Endothelial cell of umbilical vein (primary cell): ENCODE measurements at regions not wholly inside any gene's neighbourhood (a gene's known extent, or its start where the extent isn't known, plus 50 kb on each side); places are given as distances from the start of the nearest gene placed in this dataset.

ENCODE experiments used
- BruUV-seq: library from RNA; stranded (reverse); fragments of 400-500 nt; replicated peaks from 2 replicates; lab custom pipeline; 2021; lab: Mats Ljungman, UMichigan
- CTCF ChIA-PET: fragments of 300-600, 350-600 bp; sonication (Branson Sonifier 250); formaldehyde crosslinking; loops from one replicate; lab custom pipeline; 2021; ENCODE audit warnings: antibody characterized with exemption, inconsistent platforms; lab: Charles Lee
- POLR2A ChIA-PET: fragments of 300-600, 350-600 bp; sonication (Branson Sonifier 250); formaldehyde crosslinking; loops from one replicate; lab custom pipeline; 2021; ENCODE audit warnings: antibody characterized with exemption, inconsistent platforms; lab: Charles Lee
- DNase-seq: peaks from one replicate; pipeline ENCODE4 v3.0.0-alpha.2; 2011; ENCODE audit warnings: low read depth, low spot score
- FAIRE-seq: peaks from 2 replicates; lab custom pipeline; 2011; peaks lifted over from hg19 to GRCh38; lab: Jason Lieb, UNC
- H2AFZ ChIP-seq: 2 replicates; pipeline ENCODE4 v1.6.0; 2012; ENCODE audit warnings: low read depth, low read length, control low read depth, inconsistent platforms
- H3K27ac ChIP-seq: 2 replicates; pipeline ENCODE4 v1.5.1; 2011; ENCODE audit warnings: low read depth, mild to moderate bottlenecking, control low read depth, low read length, moderate library complexity; ENCODE audit not compliant: insufficient read depth
- H3K27me3 ChIP-seq, 2 experiments: 2 replicates each; pipeline versions ENCODE4 v1.6.0 to v1.6.1; 2011; ENCODE audit warnings: low read length in 2 of 2, mixed read lengths in 1 of 2; ENCODE audit not compliant: control insufficient read depth in 2 of 2, insufficient read depth in 2 of 2
- H3K36me3 ChIP-seq, 2 experiments: 2 replicates in 1 of 2; 3 replicates in 1 of 2; pipeline ENCODE4 v1.5.1; 2011; ENCODE audit warnings: low read length in 2 of 2, mild to moderate bottlenecking in 1 of 2, moderate library complexity in 1 of 2; ENCODE audit not compliant: control insufficient read depth in 2 of 2, insufficient read depth in 2 of 2; ENCODE audit errors: extremely low read depth in 1 of 2
- H3K4me1 ChIP-seq: 3 replicates; pipeline ENCODE4 v1.5.1; 2011; ENCODE audit warnings: mild to moderate bottlenecking, low read length; ENCODE audit not compliant: control insufficient read depth, insufficient read depth; ENCODE audit errors: extremely low read depth
- H3K4me2 ChIP-seq: 2 replicates; pipeline ENCODE4 v1.6.1; 2011; ENCODE audit warnings: low read length, control low read depth, mixed read lengths; ENCODE audit not compliant: insufficient read depth
- H3K4me3 ChIP-seq, 3 experiments: fragments of 200-600 bp in 1 of 3; sonication (generic), shearing (Covaris generic) in 1 of 3; replicated peaks in 1 of 3; 2 replicates each; pipeline ENCODE4 v1.5.1; 2011 to 2016; ENCODE audit warnings: control low read depth in 3 of 3, low read length in 3 of 3, mild to moderate bottlenecking in 2 of 3, inconsistent platforms in 1 of 3, low read depth in 1 of 3, moderate library complexity in 1 of 3; ENCODE audit not compliant: insufficient read depth in 1 of 3
- H3K79me2 ChIP-seq: 2 replicates; pipeline ENCODE4 v1.6.0; 2012; ENCODE audit warnings: low read length, inconsistent platforms; ENCODE audit not compliant: control insufficient read depth, insufficient read depth
- H3K9ac ChIP-seq: replicated peaks from 2 replicates; pipeline ENCODE3; 2011; ENCODE audit warnings: low read length, control low read depth; ENCODE audit not compliant: insufficient read depth; ENCODE audit errors: extremely low read depth
- H3K9me1 ChIP-seq: replicated peaks from 3 replicates; pipeline ENCODE4 v1.6.0; 2011; ENCODE audit warnings: mild to moderate bottlenecking, low read length; ENCODE audit not compliant: control insufficient read depth, insufficient read depth; ENCODE audit errors: extremely low read depth
- H3K9me3 ChIP-seq: replicated peaks from 2 replicates; pipeline ENCODE4 v1.5.1; 2012; ENCODE audit warnings: low read length, inconsistent platforms; ENCODE audit not compliant: control insufficient read depth, insufficient read depth
- H4K20me1 ChIP-seq: replicated peaks from 2 replicates; pipeline ENCODE3; 2011; ENCODE audit warnings: mild to moderate bottlenecking, low read length; ENCODE audit not compliant: control insufficient read depth, insufficient read depth; ENCODE audit errors: extremely low read depth
- EZH2 ChIP-seq: IDR thresholded peaks from 2 replicates; pipeline ENCODE4 v1.6.1; 2012; ENCODE audit warnings: borderline replicate concordance, low read depth, mild to moderate bottlenecking, moderate library complexity, low read length, inconsistent platforms; ENCODE audit not compliant: severe bottlenecking
- FOS ChIP-seq: IDR thresholded peaks from 2 replicates; pipeline ENCODE4 v1.6.1; 2011; ENCODE audit warnings: mild to moderate bottlenecking, low read length, moderate library complexity, borderline replicate concordance; ENCODE audit not compliant: insufficient read depth
- GATA2 ChIP-seq: IDR thresholded peaks from 2 replicates; pipeline ENCODE4 v1.7.0; 2011; ENCODE audit warnings: low read depth, mild to moderate bottlenecking, moderate library complexity, mixed read lengths, low read length; ENCODE audit not compliant: insufficient read length, insufficient read depth
- JUN ChIP-seq: IDR thresholded peaks from 2 replicates; pipeline ENCODE4 v1.6.1; 2011; ENCODE audit warnings: borderline replicate concordance, low read depth; ENCODE audit not compliant: insufficient read length, insufficient read depth
- MAX ChIP-seq: IDR thresholded peaks from 2 replicates; pipeline ENCODE4 v1.6.1; 2011; ENCODE audit not compliant: insufficient read depth, insufficient read length
- MYC ChIP-seq: IDR thresholded peaks from one replicate; pipeline ENCODE4 v1.6.1; 2011; ENCODE audit warnings: mild to moderate bottlenecking, low read depth, low read length
- POLR2A ChIP-seq: IDR thresholded peaks from 2 replicates; pipeline ENCODE4 v1.6.1; 2012; ENCODE audit warnings: low read depth, mild to moderate bottlenecking, control low read depth, low read length
- POLR2AphosphoS5 ChIP-seq: IDR thresholded peaks from 2 replicates; pipeline ENCODE4 v1.6.1; 2012; ENCODE audit warnings: low read depth, mild to moderate bottlenecking, control low read depth, low read length, moderate library complexity; ENCODE audit not compliant: insufficient read depth
- dilution Hi-C: fragments of 300-500 bp; cut with MboI; formaldehyde crosslinking; loops from one replicate; pipeline ENCODE4 v1.15.0; 2019; ENCODE audit warnings: low sequenced_read_pairs; ENCODE audit not compliant: extremely low pct_ligation_motif_present
- intact Hi-C: fragments of 100-400 bp; cut with micrococcal nuclease; formaldehyde crosslinking; loops from one replicate; pipeline ENCODE4 v1.10.0; 2022
- TF ChIP-seq, protein P1 (sequence below), 2 donors: IDR thresholded peaks; 1 replicate in 1 of 2; 2 replicates in 1 of 2; pipeline ENCODE4 v1.5.1; 2011; ENCODE audit warnings: low read length in 2 of 2, mild to moderate bottlenecking in 2 of 2, moderate library complexity in 2 of 2, control low read depth in 1 of 2, inconsistent platforms in 1 of 2, low read depth in 1 of 2; ENCODE audit not compliant: insufficient read depth in 1 of 2; ENCODE audit errors: extremely low read depth in 1 of 2

DNA sequence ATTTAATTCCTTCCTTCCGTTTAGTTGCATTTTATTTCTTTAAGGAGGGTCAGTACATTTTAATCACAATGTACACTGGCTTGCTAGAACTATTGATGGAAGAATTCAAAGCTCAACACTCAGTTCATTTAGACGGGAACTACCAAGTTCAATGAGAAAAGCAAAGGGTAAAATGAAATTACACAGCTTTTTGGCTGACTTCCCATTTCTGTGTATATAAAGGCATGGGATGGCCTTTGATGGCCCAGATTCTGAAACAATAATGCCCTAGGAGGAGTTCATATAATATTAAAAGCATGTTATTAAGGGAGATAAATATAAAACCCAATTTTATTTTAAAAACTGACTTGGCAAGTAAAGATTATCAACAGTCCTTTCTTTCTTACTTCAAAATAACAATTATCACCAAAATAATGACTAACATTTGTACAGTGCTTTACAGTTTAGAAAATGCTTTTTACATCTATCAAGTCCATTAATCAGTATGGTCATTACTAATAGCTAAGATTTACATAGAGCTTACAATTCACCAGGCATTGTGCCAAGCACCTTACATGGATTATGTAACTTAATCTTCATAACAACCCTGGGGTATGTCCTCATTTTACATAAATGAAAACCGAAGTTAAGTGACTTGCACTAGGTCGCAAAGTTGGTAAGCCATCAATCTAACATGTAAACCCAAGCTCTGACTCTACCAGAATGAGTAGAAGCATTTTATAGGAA is 402.4 kb downstream of the OMA1 start:
- intact Hi-C loops: no loop called here
- H3K27ac ChIP-seq: no peak overlapping the region
- no peaks in the 10 kb centered on the region for H3K36me3 ChIP-seq
- FAIRE-seq (no peak), DNase-seq (no peak)
- TF ChIP-seq FOS: no peak
- TF ChIP-seq MAX: no peak
- TF ChIP-seq GATA2: no peak
- TF ChIP-seq, protein P1, sequence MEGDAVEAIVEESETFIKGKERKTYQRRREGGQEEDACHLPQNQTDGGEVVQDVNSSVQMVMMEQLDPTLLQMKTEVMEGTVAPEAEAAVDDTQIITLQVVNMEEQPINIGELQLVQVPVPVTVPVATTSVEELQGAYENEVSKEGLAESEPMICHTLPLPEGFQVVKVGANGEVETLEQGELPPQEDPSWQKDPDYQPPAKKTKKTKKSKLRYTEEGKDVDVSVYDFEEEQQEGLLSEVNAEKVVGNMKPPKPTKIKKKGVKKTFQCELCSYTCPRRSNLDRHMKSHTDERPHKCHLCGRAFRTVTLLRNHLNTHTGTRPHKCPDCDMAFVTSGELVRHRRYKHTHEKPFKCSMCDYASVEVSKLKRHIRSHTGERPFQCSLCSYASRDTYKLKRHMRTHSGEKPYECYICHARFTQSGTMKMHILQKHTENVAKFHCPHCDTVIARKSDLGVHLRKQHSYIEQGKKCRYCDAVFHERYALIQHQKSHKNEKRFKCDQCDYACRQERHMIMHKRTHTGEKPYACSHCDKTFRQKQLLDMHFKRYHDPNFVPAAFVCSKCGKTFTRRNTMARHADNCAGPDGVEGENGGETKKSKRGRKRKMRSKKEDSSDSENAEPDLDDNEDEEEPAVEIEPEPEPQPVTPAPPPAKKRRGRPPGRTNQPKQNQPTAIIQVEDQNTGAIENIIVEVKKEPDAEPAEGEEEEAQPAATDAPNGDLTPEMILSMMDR (IDR thresholded peaks at IDR 0.05; ENCODE audit: extremely low read depth in 1 of 2, insufficient read depth in 1 of 2, low read depth in 1 of 2, low read length in 2 of 2): no peak
- no peak for TF ChIP-seq MYC
- no peak for TF ChIP-seq POLR2A
- TF ChIP-seq POLR2AphosphoS5: no peak
- TF ChIP-seq EZH2: no peak
- no peak for TF ChIP-seq JUN
- no peaks in the 10 kb centered on the region for H3K27me3 ChIP-seq
- BruUV-seq: no TSS peak
- no peak overlapping the region for H3K4me3 ChIP-seq
- dilution Hi-C loops: no loop called here
- H2AFZ ChIP-seq: no peak overlapping the region
- peaks cover 2% of the 10 kb centered on the region for H3K9me3 ChIP-seq
- H3K9me1 ChIP-seq: no peaks in the 10 kb centered on the region
- H4K20me1 ChIP-seq: no peaks in the 10 kb centered on the region
- no peak overlapping the region for H3K9ac ChIP-seq
- no peaks in the 10 kb centered on the region for H3K4me1 ChIP-seq
- POLR2A ChIA-PET: no interaction called here
- no peak overlapping the region for H3K4me2 ChIP-seq
- no peaks in the 10 kb centered on the region for H3K79me2 ChIP-seq
- CTCF ChIA-PET: no interaction called here
